ENCODE measurements at regions not wholly inside any gene's neighbourhood (a gene's known extent, or its start where the extent isn't known, plus 50 kb on each side); places are given as distances from the start of the nearest gene placed in this dataset.
"Not testable (repeated sequence)": the region's sequence is repeated elsewhere in the genome, so short reads cannot be mapped to it uniquely, and the experiment has no call there.

- H3K27ac Mint-ChIP-seq, result no peak overlapping the region
- H3K27me3 Mint-ChIP-seq, result no peaks in the 10 kb centered on the region
- peaks cover 10% of the 10 kb centered on the region for H3K4me1 Mint-ChIP-seq
- no peaks in the 10 kb centered on the region for H3K36me3 Mint-ChIP-seq (ENCODE audit: low read depth)
- DNase-seq, result no peak
- H3K4me3 Mint-ChIP-seq, result no peak overlapping the region
- ATAC-seq, result no peak
- no peaks in the 10 kb centered on the region for H3K9me3 Mint-ChIP-seq
These were observed 82.4 kb upstream of the VPREB1 start for GRCh38 chr22:22161924-22162851.

DNA sequence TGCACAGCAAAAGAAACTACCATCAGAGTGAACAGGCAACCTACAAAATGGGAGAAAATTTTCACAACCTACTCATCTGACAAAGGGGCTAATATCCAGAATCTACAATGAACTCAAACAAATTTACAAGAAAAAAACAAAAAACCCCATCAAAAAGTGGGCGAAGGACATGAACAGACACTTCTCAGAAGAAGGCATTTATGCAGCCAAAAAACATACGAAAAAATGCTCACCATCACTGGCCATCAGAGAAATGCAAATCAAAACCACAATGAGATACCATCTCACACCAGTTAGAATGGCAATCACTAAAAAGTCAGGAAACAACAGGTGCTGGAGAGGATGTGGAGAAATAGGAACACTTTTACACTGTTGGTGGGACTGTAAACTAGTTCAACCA, 83.8 kb upstream of the VPREB1 start:
- not testable (repeated sequence) for H3K27ac Mint-ChIP-seq; DNase-seq; H3K36me3 Mint-ChIP-seq (ENCODE audit: low read depth); H3K27me3 Mint-ChIP-seq; H3K4me3 Mint-ChIP-seq; ATAC-seq; H3K9me3 Mint-ChIP-seq
- peaks cover 18% of the 10 kb centered on the region for H3K4me1 Mint-ChIP-seq

DNA sequence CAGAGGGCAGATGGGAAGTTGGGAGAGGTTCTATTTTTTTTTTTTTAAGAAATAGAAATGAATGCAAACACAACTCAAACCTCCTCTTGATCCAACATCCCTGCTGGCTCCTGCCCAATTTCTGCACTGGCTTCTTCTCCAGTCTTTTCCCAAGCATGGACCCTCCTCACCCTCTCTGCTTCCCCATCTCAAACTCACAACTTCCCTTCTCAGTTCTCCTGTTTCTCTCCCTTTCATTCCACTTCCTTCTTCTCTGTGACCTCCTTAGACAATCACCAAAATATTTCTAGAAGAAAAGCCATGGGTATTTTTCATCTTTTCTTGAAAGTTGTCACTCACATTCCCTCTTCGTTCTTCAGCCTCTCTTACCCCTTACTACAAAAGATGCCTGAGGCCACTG, 85.2 kb upstream of the VPREB1 start:
- Mint-ChIP-seq H3K27me3 (no peaks in the 10 kb centered on the region), H3K9me3 (no peaks in the 10 kb centered on the region), H3K27ac (no peak overlapping the region), H3K36me3 (ENCODE audit: low read depth) (no peaks in the 10 kb centered on the region), H3K4me3 (no peak overlapping the region), H3K4me1 (peaks cover 16% of the 10 kb centered on the region)
- no peak for ATAC-seq
- no peak for DNase-seq

DNA sequence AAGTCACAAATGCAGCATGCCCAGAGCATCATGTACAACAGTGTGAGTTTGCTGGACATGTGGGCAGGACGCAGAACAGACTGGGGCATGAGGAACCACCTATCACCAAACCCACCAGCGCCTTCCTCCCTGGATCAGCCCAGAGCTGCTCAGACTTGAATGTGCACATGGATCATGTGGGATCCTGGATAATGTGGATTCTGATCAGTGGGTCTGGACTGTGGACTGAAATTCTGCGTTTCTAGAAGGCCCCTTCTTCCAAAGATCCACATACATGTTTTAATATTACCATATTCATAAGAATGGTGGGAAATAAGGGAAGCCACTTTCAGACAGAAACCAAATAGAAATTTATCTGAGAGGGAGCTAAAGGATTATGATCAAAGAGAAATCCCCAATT, 85.6 kb upstream of the VPREB1 start:
- no peak overlapping the region for H3K27ac Mint-ChIP-seq
- ATAC-seq (no peak), DNase-seq (no peak)
- H3K27me3 Mint-ChIP-seq, result no peaks in the 10 kb centered on the region
- peaks cover 14% of the 10 kb centered on the region for H3K4me1 Mint-ChIP-seq
- H3K4me3 Mint-ChIP-seq, result no peak overlapping the region
- no peaks in the 10 kb centered on the region for H3K9me3 Mint-ChIP-seq
- no peaks in the 10 kb centered on the region for H3K36me3 Mint-ChIP-seq (ENCODE audit: low read depth)

GRCh38 chr22:22158207-22158816, 86.3 kb upstream of the VPREB1 start:
- H3K4me1 Mint-ChIP-seq, result peaks cover 14% of the 10 kb centered on the region
- no peaks in the 10 kb centered on the region for H3K9me3 Mint-ChIP-seq
- ATAC-seq, result no peak
- no peak overlapping the region for H3K27ac Mint-ChIP-seq
- H3K27me3 Mint-ChIP-seq, result no peaks in the 10 kb centered on the region
- H3K36me3 Mint-ChIP-seq (ENCODE audit: low read depth), result no peaks in the 10 kb centered on the region
- DNase-seq, result no peak
- H3K4me3 Mint-ChIP-seq, result no peak overlapping the region

DNA sequence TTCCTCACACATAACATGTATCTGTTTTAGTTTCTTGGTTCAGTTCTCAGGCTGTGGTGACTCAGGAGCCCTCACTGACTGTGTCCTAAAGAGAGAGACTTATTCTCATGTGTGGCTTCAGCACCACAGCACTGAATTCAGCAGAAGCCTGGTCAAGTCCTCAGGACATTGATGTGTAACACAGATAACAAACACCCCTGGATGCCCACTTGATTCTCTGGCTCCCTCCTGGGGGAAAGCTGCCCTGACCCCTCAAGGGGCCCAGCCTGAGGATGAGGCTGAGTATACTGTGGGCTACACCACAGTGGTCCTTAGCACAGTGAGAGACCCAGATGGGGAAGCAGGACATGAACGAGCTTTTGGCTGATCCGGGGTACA, 87.2 kb upstream of the VPREB1 start:
- H3K4me1 Mint-ChIP-seq, result peaks cover 14% of the 10 kb centered on the region
- no peaks in the 10 kb centered on the region for H3K36me3 Mint-ChIP-seq (ENCODE audit: low read depth)
- no peak for ATAC-seq
- no peaks in the 10 kb centered on the region for H3K9me3 Mint-ChIP-seq
- peak overlapping the region; percentile 81 for H3K27ac Mint-ChIP-seq
- H3K4me3 Mint-ChIP-seq, result peak overlapping the region; percentile 1
- H3K27me3 Mint-ChIP-seq, result no peaks in the 10 kb centered on the region
- DNase-seq, result no peak

DNA sequence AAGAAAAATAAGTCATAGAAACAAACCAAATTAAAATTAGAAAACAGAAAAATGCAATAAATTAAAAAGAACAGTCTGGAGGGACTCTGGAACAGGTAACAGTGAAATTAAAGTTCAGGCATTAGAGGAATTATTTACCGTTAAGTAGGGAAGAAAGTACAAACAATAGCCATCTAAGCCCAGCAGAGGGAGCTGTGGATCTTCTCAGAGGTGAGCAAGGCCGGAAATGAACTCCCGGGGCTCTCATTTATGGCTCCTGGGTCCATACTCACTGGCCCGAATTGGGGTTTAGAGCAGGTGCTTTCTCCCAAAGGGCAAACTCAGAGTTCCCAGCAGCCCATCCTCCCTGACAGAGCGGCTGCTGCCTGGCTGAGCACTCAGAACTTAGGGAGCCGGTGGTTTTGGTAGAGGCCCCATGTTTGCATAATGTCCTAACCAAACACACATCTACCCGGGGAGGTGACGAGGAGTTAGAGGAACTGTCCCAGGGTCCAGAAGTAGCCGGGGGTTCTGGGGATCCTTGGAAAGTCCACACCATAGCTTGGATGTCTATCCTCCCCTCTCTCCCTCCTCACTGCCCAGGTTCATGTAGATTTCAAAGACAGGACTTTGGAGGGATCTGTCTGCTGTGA, 87.8 kb upstream of the VPREB1 start:
- peak overlapping the region; percentile 81 for H3K27ac Mint-ChIP-seq
- H3K36me3 Mint-ChIP-seq (ENCODE audit: low read depth), result no peaks in the 10 kb centered on the region
- no peaks in the 10 kb centered on the region for H3K27me3 Mint-ChIP-seq
- ATAC-seq, result peak; percentile 78
- H3K9me3 Mint-ChIP-seq, result no peaks in the 10 kb centered on the region
- H3K4me1 Mint-ChIP-seq, result peaks cover 14% of the 10 kb centered on the region
- peak; percentile 68 for DNase-seq
- H3K4me3 Mint-ChIP-seq, result peak overlapping the region; percentile 1

DNA sequence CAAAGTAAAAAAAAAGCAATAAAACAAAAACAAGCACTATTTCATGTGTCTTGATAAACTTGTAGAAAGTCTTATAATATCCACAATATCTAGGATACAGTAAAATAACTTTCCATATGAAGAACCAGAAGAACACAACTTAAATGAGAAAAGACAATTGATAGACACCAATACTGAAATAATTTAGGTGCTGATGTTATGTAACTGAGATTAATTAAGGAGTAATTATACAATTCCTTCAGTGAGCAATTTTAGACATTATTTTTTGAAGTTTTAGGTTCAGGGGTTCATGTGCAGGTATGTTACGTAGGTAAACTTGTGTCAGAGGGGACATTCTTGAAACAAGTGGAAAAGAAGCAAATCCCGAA, 88.3 kb upstream of the VPREB1 start:
- peaks cover 14% of the 10 kb centered on the region for H3K4me1 Mint-ChIP-seq
- peaks cover 2% of the 10 kb centered on the region for H3K27me3 Mint-ChIP-seq
- DNase-seq, result no peak
- no peak overlapping the region for H3K27ac Mint-ChIP-seq
- no peaks in the 10 kb centered on the region for H3K36me3 Mint-ChIP-seq (ENCODE audit: low read depth)
- ATAC-seq, result no peak
- no peak overlapping the region for H3K4me3 Mint-ChIP-seq
- no peaks in the 10 kb centered on the region for H3K9me3 Mint-ChIP-seq

- DNase-seq (no peak), ATAC-seq (no peak)
- no peak overlapping the region for H3K4me3 Mint-ChIP-seq
- no peaks in the 10 kb centered on the region for H3K9me3 Mint-ChIP-seq
- H3K27ac Mint-ChIP-seq, result no peak overlapping the region
- peaks cover 14% of the 10 kb centered on the region for H3K4me1 Mint-ChIP-seq
- H3K27me3 Mint-ChIP-seq, result peaks cover 4% of the 10 kb centered on the region
- no peaks in the 10 kb centered on the region for H3K36me3 Mint-ChIP-seq (ENCODE audit: low read depth)
These were observed 89.0 kb upstream of the VPREB1 start for GRCh38 chr22:22155607-22156006.

DNA sequence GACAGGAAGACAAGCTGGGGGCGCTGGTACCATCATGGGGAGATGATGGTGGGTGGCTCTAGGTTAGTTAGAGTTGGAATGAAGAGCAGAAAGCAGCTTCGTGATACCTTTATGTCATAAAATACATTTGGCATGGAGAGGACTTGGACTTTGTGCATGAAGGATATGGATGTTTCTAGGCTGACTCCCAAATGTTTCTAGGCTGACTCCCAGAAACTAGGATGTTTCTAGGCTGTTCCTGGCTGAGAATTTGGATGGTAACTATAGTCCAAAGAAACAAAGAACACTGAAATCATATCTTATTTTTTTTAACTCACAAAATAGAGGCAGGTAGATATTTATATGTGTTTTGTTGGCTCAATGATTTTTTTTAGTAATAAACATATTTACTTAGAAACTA, 89.4 kb upstream of the VPREB1 start:
- no peaks in the 10 kb centered on the region for H3K9me3 Mint-ChIP-seq
- peaks cover 14% of the 10 kb centered on the region for H3K4me1 Mint-ChIP-seq
- peaks cover 7% of the 10 kb centered on the region for H3K27me3 Mint-ChIP-seq
- ATAC-seq, result no peak
- no peaks in the 10 kb centered on the region for H3K36me3 Mint-ChIP-seq (ENCODE audit: low read depth)
- H3K4me3 Mint-ChIP-seq, result no peak overlapping the region
- no peak overlapping the region for H3K27ac Mint-ChIP-seq
- DNase-seq, result no peak

GRCh38 chr22:22154040-22154439, 90.5 kb upstream of the VPREB1 start:
- DNase-seq, result no peak
- Mint-ChIP-seq H3K27ac (no peak overlapping the region), H3K9me3 (no peaks in the 10 kb centered on the region), H3K27me3 (peaks cover 10% of the 10 kb centered on the region), H3K4me3 (no peak overlapping the region), H3K4me1 (peaks cover 9% of the 10 kb centered on the region), H3K36me3 (ENCODE audit: low read depth) (no peaks in the 10 kb centered on the region)
- no peak for ATAC-seq

DNA sequence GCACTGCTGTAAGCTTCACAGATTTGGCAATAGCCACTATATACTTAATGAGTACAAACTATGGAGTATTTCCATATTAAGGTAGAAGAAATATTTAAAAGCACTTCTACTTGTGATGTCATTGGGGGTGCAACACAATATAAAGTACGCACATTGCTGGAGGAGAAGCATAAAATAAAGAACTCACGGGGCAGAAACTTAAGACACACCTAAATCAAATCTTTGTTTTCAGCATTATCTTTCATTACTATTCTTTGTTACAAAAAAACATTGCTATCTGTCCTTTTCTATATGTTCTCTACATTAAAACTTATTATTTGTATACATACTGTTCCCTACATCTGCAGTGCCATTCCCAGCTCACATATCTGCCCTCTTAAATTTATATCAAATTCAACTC, 93.3 kb upstream of the VPREB1 start:
- Mint-ChIP-seq H3K27ac (no peak overlapping the region), H3K4me1 (peaks cover 2% of the 10 kb centered on the region), H3K9me3 (no peaks in the 10 kb centered on the region), H3K27me3 (peaks cover 21% of the 10 kb centered on the region), H3K4me3 (no peak overlapping the region), H3K36me3 (ENCODE audit: low read depth) (no peaks in the 10 kb centered on the region)
- no peak for DNase-seq
- no peak for ATAC-seq

GRCh38 chr22:22150457-22150856, 94.1 kb upstream of the VPREB1 start:
- no peaks in the 10 kb centered on the region for H3K4me1 Mint-ChIP-seq
- H3K27me3 Mint-ChIP-seq, result peaks cover 21% of the 10 kb centered on the region
- no peak overlapping the region for H3K27ac Mint-ChIP-seq
- no peaks in the 10 kb centered on the region for H3K36me3 Mint-ChIP-seq (ENCODE audit: low read depth)
- H3K9me3 Mint-ChIP-seq, result no peaks in the 10 kb centered on the region
- ATAC-seq, result no peak
- DNase-seq, result no peak
- H3K4me3 Mint-ChIP-seq, result no peak overlapping the region

DNA sequence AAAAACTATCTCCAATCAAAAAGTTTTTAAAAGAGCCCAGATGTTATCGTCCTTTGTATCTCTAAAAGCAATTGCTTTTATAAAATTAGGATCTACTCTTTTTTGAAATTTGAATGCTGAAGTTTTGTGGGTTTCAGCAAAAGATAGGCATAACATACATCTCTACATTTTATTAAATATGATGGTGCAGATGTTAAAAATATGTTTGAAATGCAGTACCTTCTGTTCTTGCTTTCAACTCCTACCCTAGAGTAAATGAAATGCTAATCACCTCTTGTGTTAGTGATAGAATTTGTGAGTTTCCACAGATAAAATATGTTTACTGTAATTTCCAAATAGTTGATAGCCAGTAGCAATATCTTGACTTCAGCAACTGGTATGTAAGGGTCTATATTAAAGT, 95.7 kb upstream of the VPREB1 start:
- no peak for ATAC-seq
- Mint-ChIP-seq H3K36me3 (ENCODE audit: low read depth) (no peaks in the 10 kb centered on the region), H3K27me3 (peaks cover 21% of the 10 kb centered on the region), H3K4me1 (no peaks in the 10 kb centered on the region), H3K9me3 (no peaks in the 10 kb centered on the region), H3K4me3 (no peak overlapping the region), H3K27ac (no peak overlapping the region)
- no peak for DNase-seq

- Mint-ChIP-seq H3K36me3 (ENCODE audit: low read depth) (no peaks in the 10 kb centered on the region), H3K27me3 (peaks cover 28% of the 10 kb centered on the region), H3K4me1 (no peaks in the 10 kb centered on the region), H3K27ac (no peak overlapping the region), H3K4me3 (no peak overlapping the region), H3K9me3 (no peaks in the 10 kb centered on the region)
- DNase-seq, result no peak
- no peak for ATAC-seq
These were observed 99.7 kb upstream of the VPREB1 start for GRCh38 chr22:22144858-22145257.

All from activated naive CD8-positive, alpha-beta T cell treated with anti-CD3 and anti-CD28 coated beads, Interleukin-2, amount 50 U/mL, for 24 hours (primary cell).